WTC11 (cell line): ENCODE measurements at regions not wholly inside any gene's neighbourhood (a gene's known extent, or its start where the extent isn't known, plus 50 kb on each side); places are given as distances from the start of the nearest gene placed in this dataset.

ENCODE experiments used
- ATAC-seq: fragments of 200-7000 bp; cut with Tn5 transposase; 2 replicates; pipeline ENCODE4 v1.10.0; 2021; ENCODE audit warnings: mild to moderate bottlenecking, moderate library complexity
- CTCF ChIA-PET: fragments of 300-600 bp; sonication (Branson Sonifier 250); formaldehyde crosslinking; loops from one replicate; lab custom pipeline; 2021; ENCODE audit warnings: antibody characterized with exemption; lab: Charles Lee
- POLR2A ChIA-PET: fragments of 350-600 bp; sonication (Branson Sonifier 250); formaldehyde crosslinking; loops from one replicate; lab custom pipeline; 2021; ENCODE audit warnings: antibody characterized with exemption; lab: Charles Lee
- DNase-seq: peaks from one replicate; pipeline ENCODE4 v3.0.0; 2021; ENCODE audit warnings: low spot score
- H3K27ac Mint-ChIP-seq: 2 replicates; pipeline ENCODE4 v1.8.0; 2021; ENCODE audit warnings: mixed read lengths
- H3K27me3 Mint-ChIP-seq: 2 replicates; pipeline ENCODE4 v1.8.0; 2021; ENCODE audit warnings: low read depth, mild to moderate bottlenecking, moderate library complexity, mixed read lengths
- H3K36me3 Mint-ChIP-seq: 2 replicates; pipeline ENCODE4 v1.8.0; 2021; ENCODE audit warnings: mixed read lengths
- H3K4me1 Mint-ChIP-seq: 2 replicates; pipeline ENCODE4 v1.8.0; 2022; ENCODE audit warnings: mixed read lengths
- H3K4me3 Mint-ChIP-seq: 2 replicates; pipeline ENCODE4 v1.8.0; 2021; ENCODE audit warnings: mild to moderate bottlenecking, moderate library complexity, mixed read lengths
- H3K9me3 Mint-ChIP-seq: 2 replicates; pipeline ENCODE4 v1.8.0; 2021; ENCODE audit warnings: mixed read lengths
- CREB1 ChIP-seq: sonication (generic); formaldehyde crosslinking; IDR thresholded peaks from 2 replicates; pipeline ENCODE4 v1.8.0; 2023; ENCODE audit warnings: mild to moderate bottlenecking, missing genetic modification reagents
- ELF4 ChIP-seq: sonication (generic); formaldehyde crosslinking; IDR thresholded peaks from 2 replicates; pipeline ENCODE4 v1.8.1; 2022; ENCODE audit warnings: low read depth, mild to moderate bottlenecking, moderate library complexity, missing genetic modification reagents
- ERG ChIP-seq: fragments of 250-450 bp; sonication (Bioruptor Pico); IDR thresholded peaks from 2 replicates; pipeline ENCODE4 v1.8.0; 2021; ENCODE audit warnings: mild to moderate bottlenecking
- ESRRA ChIP-seq: sonication (generic); formaldehyde crosslinking; IDR thresholded peaks from 2 replicates; pipeline ENCODE4 v1.8.1; 2022; ENCODE audit warnings: mild to moderate bottlenecking, missing genetic modification reagents, borderline replicate concordance
- FOXK1 ChIP-seq: sonication (generic); formaldehyde crosslinking; IDR thresholded peaks from 2 replicates; pipeline ENCODE4 v1.8.0; 2022; ENCODE audit warnings: mild to moderate bottlenecking, moderate library complexity, missing genetic modification reagents
- GABPB1 ChIP-seq: sonication (generic); formaldehyde crosslinking; IDR thresholded peaks from 2 replicates; pipeline ENCODE4 v1.8.1; 2023; ENCODE audit warnings: mild to moderate bottlenecking, missing genetic modification reagents
- SMAD4 ChIP-seq: sonication (generic); formaldehyde crosslinking; IDR thresholded peaks from 2 replicates; pipeline ENCODE4 v1.8.0; 2022; ENCODE audit warnings: mild to moderate bottlenecking, missing genetic modification reagents
- TEAD1 ChIP-seq: sonication (generic); formaldehyde crosslinking; IDR thresholded peaks from 2 replicates; pipeline ENCODE4 v1.8.0; 2022; ENCODE audit warnings: mild to moderate bottlenecking, missing genetic modification reagents
- ZNF232 ChIP-seq: sonication (generic); formaldehyde crosslinking; IDR thresholded peaks from 2 replicates; pipeline ENCODE4 v1.8.0; 2022; ENCODE audit warnings: mild to moderate bottlenecking, missing genetic modification reagents
- ZNF396 ChIP-seq: fragments of 250-450 bp; sonication (Bioruptor Pico); IDR thresholded peaks from 2 replicates; pipeline ENCODE4 v1.8.0; 2021; ENCODE audit warnings: mild to moderate bottlenecking, moderate library complexity, borderline replicate concordance
- ZNF532 ChIP-seq: fragments of 250-450 bp; sonication (Bioruptor Pico); IDR thresholded peaks from 2 replicates; pipeline ENCODE4 v1.9.0; 2021; ENCODE audit warnings: mild to moderate bottlenecking, borderline replicate concordance
- TF ChIP-seq, protein P1 (sequence below): sonication (generic); formaldehyde crosslinking; IDR thresholded peaks from 2 replicates; pipeline ENCODE4 v1.8.1; 2023; ENCODE audit warnings: mild to moderate bottlenecking, missing genetic modification reagents, borderline replicate concordance
- TF ChIP-seq, protein P2 (sequence below): sonication (generic); formaldehyde crosslinking; IDR thresholded peaks from 2 replicates; pipeline ENCODE4 v1.8.0; 2022; ENCODE audit warnings: mild to moderate bottlenecking, missing genetic modification reagents
- TF ChIP-seq, protein P3 (sequence below): fragments of 250-450 bp; sonication (Bioruptor Pico); IDR thresholded peaks from 2 replicates; pipeline ENCODE4 v1.9.0; 2021; ENCODE audit warnings: moderate library complexity, mild to moderate bottlenecking, inconsistent platforms, borderline replicate concordance

DNA sequence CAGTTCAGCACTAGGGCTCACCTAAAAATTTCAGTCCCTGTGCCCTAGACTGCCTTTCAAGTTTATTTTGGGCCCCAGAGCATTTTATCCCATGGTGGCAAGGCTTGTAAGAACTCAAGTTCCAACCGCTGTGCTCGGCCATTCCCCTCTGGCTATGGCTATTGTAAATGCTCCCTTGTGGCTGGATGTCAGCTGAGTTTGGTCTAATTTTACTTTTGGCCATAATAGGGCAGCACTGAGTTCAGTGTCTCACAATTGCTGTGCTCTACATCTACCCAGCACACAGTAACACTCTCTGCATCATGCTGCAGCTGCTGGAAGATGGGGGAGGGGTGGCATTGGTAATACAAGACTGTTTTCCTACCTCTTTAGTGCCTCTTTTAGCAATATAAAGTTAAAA lies 210.8 kb upstream of the IRS4 start:
- peaks cover 4% of the 10 kb centered on the region; the same call in 1 of the 2 replicates for H3K9me3 Mint-ChIP-seq
- POLR2A ChIA-PET, result no interaction called here
- no peak for TF ChIP-seq GABPB1 (CRISPR knock-in tag)
- TF ChIP-seq ZNF232 (CRISPR knock-in tag), result no peak
- no peak for TF ChIP-seq TEAD1 (CRISPR knock-in tag)
- no peak for TF ChIP-seq ERG (CRISPR knock-in tag)
- TF ChIP-seq, protein P1, sequence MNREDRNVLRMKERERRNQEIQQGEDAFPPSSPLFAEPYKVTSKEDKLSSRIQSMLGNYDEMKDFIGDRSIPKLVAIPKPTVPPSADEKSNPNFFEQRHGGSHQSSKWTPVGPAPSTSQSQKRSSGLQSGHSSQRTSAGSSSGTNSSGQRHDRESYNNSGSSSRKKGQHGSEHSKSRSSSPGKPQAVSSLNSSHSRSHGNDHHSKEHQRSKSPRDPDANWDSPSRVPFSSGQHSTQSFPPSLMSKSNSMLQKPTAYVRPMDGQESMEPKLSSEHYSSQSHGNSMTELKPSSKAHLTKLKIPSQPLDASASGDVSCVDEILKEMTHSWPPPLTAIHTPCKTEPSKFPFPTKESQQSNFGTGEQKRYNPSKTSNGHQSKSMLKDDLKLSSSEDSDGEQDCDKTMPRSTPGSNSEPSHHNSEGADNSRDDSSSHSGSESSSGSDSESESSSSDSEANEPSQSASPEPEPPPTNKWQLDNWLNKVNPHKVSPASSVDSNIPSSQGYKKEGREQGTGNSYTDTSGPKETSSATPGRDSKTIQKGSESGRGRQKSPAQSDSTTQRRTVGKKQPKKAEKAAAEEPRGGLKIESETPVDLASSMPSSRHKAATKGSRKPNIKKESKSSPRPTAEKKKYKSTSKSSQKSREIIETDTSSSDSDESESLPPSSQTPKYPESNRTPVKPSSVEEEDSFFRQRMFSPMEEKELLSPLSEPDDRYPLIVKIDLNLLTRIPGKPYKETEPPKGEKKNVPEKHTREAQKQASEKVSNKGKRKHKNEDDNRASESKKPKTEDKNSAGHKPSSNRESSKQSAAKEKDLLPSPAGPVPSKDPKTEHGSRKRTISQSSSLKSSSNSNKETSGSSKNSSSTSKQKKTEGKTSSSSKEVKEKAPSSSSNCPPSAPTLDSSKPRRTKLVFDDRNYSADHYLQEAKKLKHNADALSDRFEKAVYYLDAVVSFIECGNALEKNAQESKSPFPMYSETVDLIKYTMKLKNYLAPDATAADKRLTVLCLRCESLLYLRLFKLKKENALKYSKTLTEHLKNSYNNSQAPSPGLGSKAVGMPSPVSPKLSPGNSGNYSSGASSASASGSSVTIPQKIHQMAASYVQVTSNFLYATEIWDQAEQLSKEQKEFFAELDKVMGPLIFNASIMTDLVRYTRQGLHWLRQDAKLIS (CRISPR knock-in tag), result no peak
- TF ChIP-seq, all 79 proteins: peak for 0
- Mint-ChIP-seq H3K27me3 (peaks cover 2% of the 10 kb centered on the region; the same call in 1 of the 2 replicates), H3K27ac (no peak overlapping the region), H3K36me3 (no peaks in the 10 kb centered on the region), H3K4me1 (no peaks in the 10 kb centered on the region), H3K4me3 (no peak overlapping the region)
- no peak for DNase-seq
- peak; percentile 60; the same call in 1 of the 2 replicates for ATAC-seq
- CTCF ChIA-PET, result no interaction called here

DNA sequence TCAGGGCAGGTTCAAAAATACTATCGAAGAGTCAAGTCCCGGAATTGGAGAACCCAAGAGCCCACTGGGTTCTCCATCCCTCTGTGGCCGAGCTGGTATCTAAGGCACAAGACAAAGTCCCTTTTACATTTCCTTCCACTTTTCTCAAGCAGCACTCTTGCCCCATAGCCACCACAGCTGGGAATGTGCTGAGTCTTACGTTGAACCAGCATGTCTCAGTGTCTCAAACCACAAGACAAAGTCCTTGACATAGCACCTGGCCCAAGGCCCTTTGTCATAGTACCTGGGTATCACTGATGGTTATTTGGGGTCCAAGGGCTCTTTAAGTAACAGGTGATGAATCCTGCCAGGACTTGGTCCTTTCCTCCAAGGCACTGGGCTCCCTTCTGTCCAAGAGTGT lies 210.2 kb upstream of the IRS4 start:
- Mint-ChIP-seq H3K27me3 (peaks cover 2% of the 10 kb centered on the region; the same call in 1 of the 2 replicates), H3K9me3 (peaks cover 4% of the 10 kb centered on the region; the same call in 1 of the 2 replicates)
- CTCF ChIA-PET, result no interaction called here
- POLR2A ChIA-PET, result no interaction called here
- TF ChIP-seq, protein P2, sequence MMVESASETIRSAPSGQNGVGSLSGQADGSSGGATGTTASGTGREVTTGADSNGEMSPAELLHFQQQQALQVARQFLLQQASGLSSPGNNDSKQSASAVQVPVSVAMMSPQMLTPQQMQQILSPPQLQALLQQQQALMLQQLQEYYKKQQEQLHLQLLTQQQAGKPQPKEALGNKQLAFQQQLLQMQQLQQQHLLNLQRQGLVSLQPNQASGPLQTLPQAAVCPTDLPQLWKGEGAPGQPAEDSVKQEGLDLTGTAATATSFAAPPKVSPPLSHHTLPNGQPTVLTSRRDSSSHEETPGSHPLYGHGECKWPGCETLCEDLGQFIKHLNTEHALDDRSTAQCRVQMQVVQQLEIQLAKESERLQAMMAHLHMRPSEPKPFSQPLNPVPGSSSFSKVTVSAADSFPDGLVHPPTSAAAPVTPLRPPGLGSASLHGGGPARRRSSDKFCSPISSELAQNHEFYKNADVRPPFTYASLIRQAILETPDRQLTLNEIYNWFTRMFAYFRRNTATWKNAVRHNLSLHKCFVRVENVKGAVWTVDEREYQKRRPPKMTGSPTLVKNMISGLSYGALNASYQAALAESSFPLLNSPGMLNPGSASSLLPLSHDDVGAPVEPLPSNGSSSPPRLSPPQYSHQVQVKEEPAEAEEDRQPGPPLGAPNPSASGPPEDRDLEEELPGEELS (CRISPR knock-in tag), result no peak
- TF ChIP-seq FOXK1 (CRISPR knock-in tag), result no peak
- no peak for TF ChIP-seq ELF4 (CRISPR knock-in tag)
- no peak for TF ChIP-seq ZNF396 (CRISPR knock-in tag)
- no peak for TF ChIP-seq ESRRA
- no peak for TF ChIP-seq ZNF532 (CRISPR knock-in tag)
- no peak for TF ChIP-seq CREB1
- TF ChIP-seq SMAD4 (CRISPR knock-in tag), result no peak
- TF ChIP-seq, protein P3, sequence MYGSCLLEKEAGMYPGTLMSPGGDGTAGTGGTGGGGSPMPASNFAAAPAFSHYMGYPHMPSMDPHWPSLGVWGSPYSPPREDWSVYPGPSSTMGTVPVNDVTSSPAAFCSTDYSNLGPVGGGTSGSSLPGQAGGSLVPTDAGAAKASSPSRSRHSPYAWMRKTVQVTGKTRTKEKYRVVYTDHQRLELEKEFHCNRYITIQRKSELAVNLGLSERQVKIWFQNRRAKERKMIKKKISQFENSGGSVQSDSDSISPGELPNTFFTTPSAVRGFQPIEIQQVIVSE, result no peak
- TF ChIP-seq, all 79 proteins: peak for 0
- no peaks in the 10 kb centered on the region for H3K4me1 Mint-ChIP-seq
- DNase-seq (no peak), ATAC-seq (no peak)
- H3K27ac Mint-ChIP-seq, result no peak overlapping the region
- H3K4me3 Mint-ChIP-seq, result no peak overlapping the region
- no peaks in the 10 kb centered on the region for H3K36me3 Mint-ChIP-seq
